HCT116 (cell line): ENCODE measurements at regions not wholly inside any gene's neighbourhood (a gene's known extent, or its start where the extent isn't known, plus 50 kb on each side); places are given as distances from the start of the nearest gene placed in this dataset.

ENCODE experiments used
- ATAC-seq: fragments of 200-7000 bp; cut with Tn5 transposase; 2 replicates; pipeline ENCODE4 v1.9.1; 2020; ENCODE audit warnings: mild to moderate bottlenecking, moderate library complexity
- BruUV-seq: library from RNA; stranded (reverse); fragments of 400-500 nt; replicated peaks from 2 replicates; lab custom pipeline; 2021; lab: Mats Ljungman, UMichigan
- CTCF ChIA-PET: fragments of 300-600 bp; sonication (Branson Sonifier 250); formaldehyde crosslinking; loops from one replicate; lab custom pipeline; 2021; ENCODE audit warnings: antibody characterized with exemption; lab: Charles Lee
- POLR2A ChIA-PET: fragments of 300-600, 350-600 bp; sonication (Branson Sonifier 250); formaldehyde crosslinking; loops from one replicate; lab custom pipeline; 2021; ENCODE audit warnings: antibody characterized with exemption; lab: Charles Lee
- RAD21 ChIA-PET, 2 experiments: fragments of 300-600 bp; sonication (Branson Sonifier 250); formaldehyde crosslinking; loops; one replicate each; lab custom pipeline; 2023; ENCODE audit warnings: low total read pairs in 2 of 2; ENCODE audit not compliant: uncharacterized antibody in 2 of 2, unreplicated experiment in 2 of 2, low non-redundant PET in 1 of 2; lab: Charles Lee
- DNase-seq: peaks from one replicate; pipeline ENCODE4 v3.0.0-alpha.2; 2010; ENCODE audit warnings: low read depth, low spot score
- H2AFZ ChIP-seq: fragments of 200-600 bp; shearing (Covaris generic), sonication (generic); 2 replicates; pipeline ENCODE4 v1.6.1; 2017; ENCODE audit warnings: low read depth, mixed run types, mixed read lengths, antibody characterized with exemption, low read length; ENCODE audit not compliant: poor library complexity, severe bottlenecking
- H3K27ac ChIP-seq: 2 replicates; pipeline ENCODE4 v1.5.1; 2012; ENCODE audit warnings: low read depth, low read length
- H3K27me3 ChIP-seq: fragments of 200-600 bp; sonication (generic); 2 replicates; pipeline ENCODE4 v1.6.1; 2016; ENCODE audit warnings: mixed run types, low read length, mixed read lengths; ENCODE audit not compliant: insufficient read depth
- H3K36me3 ChIP-seq, 2 experiments: fragments of 200-500 bp in 1 of 2; fragments of 200-600 bp in 1 of 2; sonication (Bioruptor generic) in 1 of 2; sonication (generic) in 1 of 2; 2 replicates each; pipeline versions ENCODE4 v1.5.1 to v1.6.1; 2014 to 2016; ENCODE audit warnings: low read length in 2 of 2, inconsistent platforms in 1 of 2, mixed read lengths in 1 of 2, mixed run types in 1 of 2; ENCODE audit not compliant: insufficient read depth in 2 of 2, control insufficient read depth in 1 of 2
- H3K4me1 ChIP-seq, 2 experiments: fragments of 200-600 bp in 1 of 2; sonication (generic) in 1 of 2; 2 replicates each; pipeline versions ENCODE4 v1.5.1 to v1.6.1; 2012 to 2017; ENCODE audit warnings: low read length in 2 of 2, inconsistent platforms in 1 of 2, mild to moderate bottlenecking in 1 of 2, mixed read lengths in 1 of 2, mixed run types in 1 of 2, moderate library complexity in 1 of 2; ENCODE audit not compliant: insufficient read depth in 2 of 2, control insufficient read depth in 1 of 2
- H3K4me2 ChIP-seq: fragments of 200-600 bp; sonication (generic); 2 replicates; pipeline ENCODE4 v1.6.1; 2017; ENCODE audit warnings: mixed run types, low read length, mixed read lengths
- H3K4me3 ChIP-seq, 2 experiments: fragments of 200-600 bp in 1 of 2; sonication (generic) in 1 of 2; replicated peaks in 1 of 2; 2 replicates each; pipeline ENCODE4 v1.5.1; 2011 to 2016; ENCODE audit warnings: low read length in 2 of 2, control low read depth in 1 of 2, low read depth in 1 of 2, mild to moderate bottlenecking in 1 of 2, mixed read lengths in 1 of 2, mixed run types in 1 of 2
- H3K79me2 ChIP-seq: fragments of 200-600 bp; sonication (generic); 2 replicates; pipeline ENCODE4 v1.6.1; 2017; ENCODE audit warnings: mild to moderate bottlenecking, mixed run types, low read length, moderate library complexity, mixed read lengths; ENCODE audit not compliant: insufficient read depth
- H3K9ac ChIP-seq: fragments of 200-600 bp; sonication (generic); 2 replicates; pipeline ENCODE4 v1.6.1; 2016; ENCODE audit warnings: low read length, mixed read lengths
- H3K9me2 ChIP-seq: fragments of 200-600 bp; sonication (generic), shearing (Covaris generic); 2 replicates; pipeline ENCODE4 v1.6.1; 2017; ENCODE audit warnings: mixed run types, mild to moderate bottlenecking, moderate library complexity; ENCODE audit not compliant: insufficient read depth
- H3K9me3 ChIP-seq, 2 experiments: fragments of 200-500 bp in 1 of 2; fragments of 200-600 bp in 1 of 2; sonication (Bioruptor generic) in 1 of 2; sonication (generic) in 1 of 2; 2 replicates each; pipeline ENCODE4 v1.6.1; 2014 to 2017; ENCODE audit warnings: low read length in 2 of 2, mixed read lengths in 2 of 2, inconsistent platforms in 1 of 2, low read depth in 1 of 2, mild to moderate bottlenecking in 1 of 2, mixed run types in 1 of 2, moderate library complexity in 1 of 2; ENCODE audit not compliant: control insufficient read depth in 1 of 2, insufficient read depth in 1 of 2
- H4K20me1 ChIP-seq: fragments of 200-600 bp; sonication (generic), shearing (Covaris generic); 2 replicates; pipeline ENCODE4 v1.6.1; 2017; ENCODE audit warnings: mixed run types, mild to moderate bottlenecking, moderate library complexity; ENCODE audit not compliant: insufficient read depth
- CBX3 ChIP-seq: IDR thresholded peaks from 2 replicates; pipeline ENCODE4 v1.6.1; 2012; ENCODE audit warnings: low read depth
- CTCF ChIP-seq, 3 experiments: fragments of 200-600 bp in 1 of 3; sonication (generic) in 1 of 3; IDR thresholded peaks in 2 of 3; conservative IDR thresholded peaks in 1 of 3; 2 replicates each; pipeline ENCODE4 v1.5.1; 2012 to 2017; ENCODE audit warnings: low read depth in 2 of 3, low read length in 2 of 3, antibody characterized with exemption in 1 of 3, borderline replicate concordance in 1 of 3, control low read depth in 1 of 3, mild to moderate bottlenecking in 1 of 3, mixed read lengths in 1 of 3, mixed run types in 1 of 3, moderate library complexity in 1 of 3; ENCODE audit not compliant: insufficient read depth in 1 of 3
- EZH2 ChIP-seq: fragments of 200-600 bp; sonication (generic); IDR thresholded peaks from 2 replicates; pipeline ENCODE4 v1.6.1; 2017; ENCODE audit warnings: antibody characterized with exemption, mixed run types
- FOSL1 ChIP-seq: IDR thresholded peaks from 2 replicates; pipeline ENCODE4 v1.6.1; 2012; ENCODE audit warnings: low read depth
- MAX ChIP-seq: IDR thresholded peaks from 2 replicates; pipeline ENCODE4 v1.6.1; 2012
- POLR2A ChIP-seq: IDR thresholded peaks from 2 replicates; pipeline ENCODE4 v1.7.0; 2011; ENCODE audit warnings: borderline replicate concordance; ENCODE audit not compliant: insufficient read depth, insufficient read length; ENCODE audit errors: extremely low read depth
- RAD21 ChIP-seq: IDR thresholded peaks from 2 replicates; pipeline ENCODE4 v1.6.1; 2012; ENCODE audit warnings: low read depth, mild to moderate bottlenecking
- SIN3A ChIP-seq: IDR thresholded peaks from 2 replicates; pipeline ENCODE4 v1.6.1; 2012; ENCODE audit warnings: low read depth
- SRF ChIP-seq: IDR thresholded peaks from 2 replicates; pipeline ENCODE4 v1.6.1; 2012; ENCODE audit warnings: low read depth
- YY1 ChIP-seq: IDR thresholded peaks from 2 replicates; pipeline ENCODE4 v1.6.1; 2011; ENCODE audit warnings: low read length, low read depth, moderate library complexity, mild to moderate bottlenecking; ENCODE audit not compliant: insufficient replicate concordance; ENCODE audit errors: extremely low read depth
- ZNF274 ChIP-seq: fragments of 200-500 bp; sonication (Bioruptor generic); IDR thresholded peaks from 2 replicates; pipeline ENCODE4 v1.6.1; 2014; ENCODE audit warnings: mild to moderate bottlenecking, low read depth, low read length, inconsistent platforms
- intact Hi-C: fragments of 100-400 bp; cut with micrococcal nuclease; formaldehyde crosslinking; loops from 2 replicates; pipeline ENCODE4 v1.10.0; 2022
- TF ChIP-seq, protein P1 (sequence below): IDR thresholded peaks from 2 replicates; pipeline ENCODE4 v1.6.1; 2012

DNA sequence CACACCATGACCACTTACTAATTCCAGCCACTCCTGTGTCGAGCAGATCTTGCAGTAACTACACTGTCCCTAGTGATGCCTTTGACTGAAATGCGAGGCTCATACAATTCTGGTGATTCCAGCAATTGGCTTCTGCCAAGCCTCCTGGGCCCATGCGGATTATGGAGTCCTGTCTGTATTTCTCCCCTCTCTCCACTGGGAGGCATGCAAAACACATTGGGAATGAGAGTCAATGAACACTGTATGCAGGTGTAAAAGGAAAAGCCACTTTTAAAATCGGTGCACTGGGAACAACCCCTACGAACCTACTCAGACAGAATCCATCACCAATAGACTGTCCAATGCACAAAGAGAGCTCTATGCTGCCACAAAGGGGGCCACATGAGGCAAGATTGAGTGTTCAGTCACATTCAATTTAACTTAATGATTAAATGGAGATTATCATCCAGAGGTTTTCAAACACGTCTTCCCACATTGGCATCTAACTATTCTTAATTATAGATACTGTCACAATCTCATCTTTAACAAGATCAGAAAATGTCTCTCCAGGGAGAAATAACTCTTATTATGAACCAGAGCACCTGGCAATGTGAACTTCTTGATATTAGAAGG lies 550.6 kb downstream of the GLRX3 start:
- Histone ChIP-seq H3K9me2 (no peaks in the 10 kb centered on the region), H3K79me2 (no peaks in the 10 kb centered on the region), H3K27me3 (no peaks in the 10 kb centered on the region), H3K27ac (no peak overlapping the region), H3K9ac (no peak overlapping the region), H3K9me3 (no peaks in the 10 kb centered on the region), H2AFZ (no peak overlapping the region), H3K4me3 (no peak overlapping the region), H3K36me3 (no peaks in the 10 kb centered on the region), H3K4me1 (no peaks in the 10 kb centered on the region), H3K4me2 (no peak overlapping the region), H4K20me1 (no peaks in the 10 kb centered on the region)
- ATAC-seq (peak; percentile 47; the same call in 1 of the 2 replicates), DNase-seq (no peak)
- TF ChIP-seq YY1 (no peak), MAX (no peak), CBX3 (no peak), POLR2A (no peak), CTCF (IDR thresholded peaks at IDR 0.05 in 2 of 3, conservative IDR thresholded peaks at IDR 0.05 in 1 of 3; ENCODE audit: borderline replicate concordance in 1 of 3, insufficient read depth in 1 of 3, low read depth in 2 of 3, low read length in 2 of 3) (peak in 2 of 3 experiments; percentile 11 to 27; a peak in 2 of 6 replicates), ZNF274 (no peak), SIN3A (no peak), FOSL1 (no peak), EZH2 (no peak), SRF (no peak), RAD21 (peak; percentile 41; the same call in 1 of the 2 replicates)
- TF ChIP-seq, protein P1, sequence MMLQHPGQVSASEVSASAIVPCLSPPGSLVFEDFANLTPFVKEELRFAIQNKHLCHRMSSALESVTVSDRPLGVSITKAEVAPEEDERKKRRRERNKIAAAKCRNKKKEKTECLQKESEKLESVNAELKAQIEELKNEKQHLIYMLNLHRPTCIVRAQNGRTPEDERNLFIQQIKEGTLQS: no peak
- no TSS peak for BruUV-seq
- ChIA-PET CTCF (no interaction called here), POLR2A (no interaction called here), RAD21 (no interaction called here)
- intact Hi-C loops: no loop called here
